Muscle of leg (tissue), 3 donors: ENCODE measurements at regions not wholly inside any gene's neighbourhood (a gene's known extent, or its start where the extent isn't known, plus 50 kb on each side); places are given as distances from the start of the nearest gene placed in this dataset.

Experiments
- DNase-seq: peaks from one replicate; pipeline ENCODE4 v3.0.0; 2013
- H3K27ac ChIP-seq: one replicate; pipeline ENCODE4 v1.5.1; 2013; ENCODE audit warnings: mild to moderate bottlenecking, low read length, control low read depth
- H3K27me3 ChIP-seq: one replicate; pipeline ENCODE4 v1.6.1; 2013; ENCODE audit warnings: low read length; ENCODE audit not compliant: control insufficient read depth, insufficient read depth
- H3K36me3 ChIP-seq: one replicate; pipeline ENCODE4 v1.6.1; 2013; ENCODE audit warnings: low read length; ENCODE audit not compliant: control insufficient read depth, insufficient read depth
- H3K4me1 ChIP-seq: one replicate; pipeline ENCODE4 v1.6.1; 2013; ENCODE audit warnings: low read length; ENCODE audit not compliant: control insufficient read depth, insufficient read depth
- H3K4me3 ChIP-seq: one replicate; pipeline ENCODE4 v1.5.1; 2013; ENCODE audit warnings: low read length, control low read depth
- H3K9me3 ChIP-seq: replicated peaks from 2 replicates; pipeline ENCODE4 v1.6.1; 2013; ENCODE audit warnings: low read depth, low read length; ENCODE audit not compliant: control insufficient read depth
- WGBS: methylation state at CpG from one replicate; pipeline ENCODE4 v1.1.5; 2013; ENCODE audit warnings: missing lambda C conversion rate; ENCODE audit not compliant: insufficient coverage; 5-methylcytosine and 5-hydroxymethylcytosine counted together

DNA sequence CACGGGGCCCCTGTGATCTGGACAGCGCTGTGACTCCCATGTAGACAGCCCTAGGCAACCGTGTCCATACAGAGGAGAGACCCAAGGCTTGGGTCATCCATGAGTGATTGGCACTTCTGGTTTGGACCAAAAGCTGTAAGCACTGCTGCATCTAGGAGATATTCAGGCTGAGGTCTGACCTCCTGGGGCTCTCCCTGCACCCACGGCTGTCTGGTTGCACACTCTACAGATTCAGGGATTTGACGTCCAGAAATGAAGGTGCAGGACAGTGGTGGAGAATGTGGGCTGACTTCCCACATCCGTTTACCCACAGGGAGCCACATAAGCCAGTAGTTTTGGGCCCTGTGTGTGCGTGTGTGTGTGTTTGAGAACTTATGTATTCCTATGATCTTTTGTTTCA lies 76.2 kb upstream of the ARHGEF7 start:
- Histone ChIP-seq H3K36me3 (no peaks in the 10 kb centered on the region), H3K27ac (no peak overlapping the region), H3K27me3 (peaks cover 2% of the 10 kb centered on the region), H3K9me3 (no peaks in the 10 kb centered on the region), H3K4me1 (peaks cover 17% of the 10 kb centered on the region), H3K4me3 (no peak overlapping the region)
- DNase-seq = no peak
- 64% methylated on average over 6 of the region's 7 CpGs for WGBS

DNA sequence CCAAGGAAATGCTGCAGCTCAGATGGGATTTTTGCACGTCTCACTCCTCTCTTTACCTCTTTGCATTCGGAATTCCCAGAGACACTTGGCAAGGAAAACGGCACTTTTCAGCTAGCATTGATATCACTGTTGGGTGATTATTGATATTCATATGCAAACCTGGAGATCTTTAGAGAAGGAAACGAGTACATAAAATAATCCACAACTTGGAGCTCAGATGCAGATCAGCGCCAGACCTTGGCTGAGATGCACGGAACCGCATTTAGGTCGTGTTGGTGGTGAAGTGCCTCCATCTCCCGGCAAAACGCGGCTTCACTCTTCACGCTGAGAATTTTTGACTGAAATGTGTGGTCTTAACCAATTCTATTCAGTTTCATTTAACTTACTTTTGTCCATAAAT lies 77.2 kb upstream of the ARHGEF7 start:
- Histone ChIP-seq H3K36me3 (no peaks in the 10 kb centered on the region), H3K4me1 (peaks cover 11% of the 10 kb centered on the region), H3K4me3 (no peak overlapping the region), H3K27me3 (peaks cover 4% of the 10 kb centered on the region), H3K9me3 (no peaks in the 10 kb centered on the region), H3K27ac (no peak overlapping the region)
- peak; percentile 56 for DNase-seq
- no CpG with 5 or more reads among the region's 12 CpGs for WGBS

DNA sequence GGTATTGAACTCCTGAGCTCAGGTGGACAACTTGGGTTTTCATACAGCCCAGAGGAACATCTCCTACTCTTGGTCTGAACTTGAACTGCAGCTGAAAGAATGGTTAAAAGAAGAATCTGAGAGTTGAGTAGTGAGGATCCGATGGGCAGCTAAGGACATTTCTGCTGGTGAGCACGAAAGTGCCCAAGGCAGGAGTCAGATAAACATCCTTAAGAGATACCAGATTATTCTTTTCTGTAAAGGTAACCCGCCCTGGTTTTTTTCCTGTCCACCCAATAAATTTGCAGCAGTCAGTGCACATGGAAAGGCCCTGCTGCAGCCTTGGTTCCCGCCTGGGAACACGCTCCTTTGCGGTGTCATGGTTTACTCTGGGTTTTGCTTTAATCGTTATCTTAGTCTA lies 78.4 kb upstream of the ARHGEF7 start:
- Histone ChIP-seq H3K36me3 (no peaks in the 10 kb centered on the region), H3K27me3 (peaks cover 4% of the 10 kb centered on the region)
- 94% methylated on average over 3 of the region's 7 CpGs for WGBS

DNA sequence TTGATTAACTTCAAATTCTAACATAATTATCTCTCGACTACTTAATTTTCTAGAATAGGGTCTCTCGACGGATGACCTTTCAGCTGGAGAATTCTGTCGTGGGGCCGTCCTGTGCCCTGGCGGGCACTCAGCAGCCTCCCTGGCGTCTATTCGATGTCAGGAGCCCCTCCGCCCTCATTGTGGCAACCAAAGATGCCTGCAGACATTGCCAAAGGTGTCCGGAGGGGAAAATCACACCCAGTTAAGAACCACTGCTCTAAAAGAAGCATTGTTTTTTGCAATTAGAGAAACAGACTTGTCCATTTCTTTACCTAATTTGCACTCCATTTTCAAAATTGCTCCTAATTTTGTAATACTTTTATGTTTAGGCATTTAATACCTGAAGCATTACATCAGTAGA lies 79.2 kb upstream of the ARHGEF7 start:
- H3K4me1 ChIP-seq = peaks cover 19% of the 10 kb centered on the region
- 76% methylated on average over 7 of the region's 10 CpGs for WGBS
- no peak for DNase-seq
- peaks cover 4% of the 10 kb centered on the region for H3K27me3 ChIP-seq
- H3K27ac ChIP-seq = no peak overlapping the region
- H3K9me3 ChIP-seq = no peaks in the 10 kb centered on the region
- H3K4me3 ChIP-seq = no peak overlapping the region
- no peaks in the 10 kb centered on the region for H3K36me3 ChIP-seq

More for the DNA sequence above, 78.4 kb upstream of the ARHGEF7 start:
- Histone ChIP-seq H3K27ac (no peak overlapping the region), H3K4me3 (no peak overlapping the region), H3K9me3 (no peaks in the 10 kb centered on the region), H3K4me1 (peaks cover 18% of the 10 kb centered on the region)
- no peak for DNase-seq

DNA sequence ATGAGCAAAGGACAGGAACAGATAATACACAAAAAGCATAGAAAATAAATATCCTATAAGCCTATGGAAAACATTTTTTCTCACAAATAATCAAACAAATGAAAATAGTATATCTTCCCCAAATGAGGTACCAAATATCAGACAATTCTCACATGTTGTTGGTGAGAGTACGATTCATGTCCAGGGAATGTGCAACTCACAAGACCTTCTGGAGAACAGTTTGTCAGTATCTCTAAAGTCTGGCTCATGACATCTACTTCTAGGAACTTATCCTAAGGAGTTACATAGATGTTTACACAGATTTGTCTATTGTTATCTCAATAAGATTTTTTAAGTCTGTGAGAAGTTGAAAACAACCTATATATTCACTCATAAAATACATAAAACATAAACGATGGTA lies 80.3 kb upstream of the ARHGEF7 start:
- WGBS = no CpG with 5 or more reads among the region's 2 CpGs

DNA sequence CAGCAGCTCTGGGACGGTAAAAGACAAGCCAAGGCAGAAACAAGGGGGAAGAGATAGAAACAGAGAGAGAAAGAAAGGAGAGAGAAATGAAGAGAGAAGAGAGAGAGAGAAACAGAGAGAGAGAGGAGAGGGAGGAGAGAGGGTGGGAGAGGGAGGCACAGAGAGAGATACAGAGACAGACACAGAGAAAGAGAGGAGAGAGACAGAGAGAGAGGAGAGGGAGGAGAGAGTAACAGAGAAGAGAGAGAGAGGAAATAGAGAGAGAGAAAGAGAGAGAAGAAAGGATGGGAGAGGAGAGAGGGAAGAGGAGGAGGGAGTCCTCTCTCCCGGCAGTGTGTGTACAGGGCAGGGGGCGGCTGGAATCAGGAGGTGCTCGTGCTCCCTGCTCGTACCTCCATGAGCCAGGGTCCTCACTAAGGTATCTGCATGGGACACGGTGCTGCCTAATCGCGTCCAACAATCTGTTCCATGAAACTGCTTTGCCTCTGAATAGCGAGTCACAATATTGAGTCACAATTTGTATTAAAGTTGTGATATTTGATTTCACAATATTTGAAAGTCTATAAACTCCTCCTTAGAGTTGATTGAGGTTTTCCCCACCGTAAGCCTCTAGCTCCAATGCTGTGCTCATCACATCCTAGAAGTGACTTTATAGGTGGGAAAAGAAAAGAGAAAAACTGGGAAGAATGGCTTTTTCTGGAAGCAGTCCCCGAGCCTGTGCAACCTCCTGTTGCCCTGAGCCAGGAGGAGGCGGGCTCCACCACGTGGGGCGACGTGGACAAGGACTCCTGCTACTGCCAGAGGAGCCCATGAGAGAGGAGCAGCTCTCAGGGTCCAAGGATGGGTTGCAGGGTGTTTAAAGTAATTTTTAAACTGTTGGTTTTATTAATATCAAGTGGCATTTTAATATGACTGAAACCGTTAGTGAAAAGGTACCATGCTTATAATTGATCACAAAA lies 81.7 kb upstream of the ARHGEF7 start:
- no peaks in the 10 kb centered on the region for H3K36me3 ChIP-seq
- peaks cover 4% of the 10 kb centered on the region for H3K27me3 ChIP-seq
- H3K9me3 ChIP-seq = no peaks in the 10 kb centered on the region
- 47% methylated on average over 9 of the region's 16 CpGs for WGBS
- DNase-seq = no peak
- H3K27ac ChIP-seq = no peak overlapping the region
- H3K4me1 ChIP-seq = peaks cover 15% of the 10 kb centered on the region
- no peak overlapping the region for H3K4me3 ChIP-seq

More for the DNA sequence above, 80.3 kb upstream of the ARHGEF7 start:
- Histone ChIP-seq H3K4me1 (peaks cover 19% of the 10 kb centered on the region), H3K27ac (no peak overlapping the region), H3K9me3 (no peaks in the 10 kb centered on the region), H3K36me3 (no peaks in the 10 kb centered on the region), H3K4me3 (no peak overlapping the region), H3K27me3 (peaks cover 4% of the 10 kb centered on the region)
- DNase-seq = no peak

DNA sequence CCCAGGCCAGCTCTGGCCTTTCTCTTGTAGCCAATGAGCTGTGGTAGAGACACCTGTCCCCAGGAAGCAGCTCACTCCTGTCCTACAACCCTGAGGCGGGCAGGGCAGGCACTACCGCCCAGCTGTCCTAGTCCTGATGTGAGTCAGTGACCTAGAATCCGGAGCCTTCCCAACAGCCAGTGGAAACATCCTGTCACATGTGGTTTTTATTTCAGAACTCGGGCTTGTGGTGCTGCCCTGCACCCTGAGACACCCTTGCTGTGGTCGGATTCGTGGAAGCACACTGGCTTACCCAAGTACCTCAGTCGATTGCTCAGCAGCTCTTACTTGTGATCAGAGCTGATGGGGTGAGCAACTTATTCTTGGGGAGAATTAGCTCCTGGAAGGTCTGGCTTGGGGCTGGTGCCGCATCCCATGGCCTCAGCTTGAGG lies 83.6 kb upstream of the ARHGEF7 start:
- H3K36me3 ChIP-seq = no peaks in the 10 kb centered on the region
- H3K27me3 ChIP-seq = peaks cover 4% of the 10 kb centered on the region
- H3K9me3 ChIP-seq = no peaks in the 10 kb centered on the region
- H3K4me3 ChIP-seq = no peak overlapping the region
- H3K27ac ChIP-seq = no peak overlapping the region
- WGBS = 62% methylated on average over 7 of the region's 8 CpGs
- DNase-seq = peak; percentile 46
- peaks cover 11% of the 10 kb centered on the region for H3K4me1 ChIP-seq

DNA sequence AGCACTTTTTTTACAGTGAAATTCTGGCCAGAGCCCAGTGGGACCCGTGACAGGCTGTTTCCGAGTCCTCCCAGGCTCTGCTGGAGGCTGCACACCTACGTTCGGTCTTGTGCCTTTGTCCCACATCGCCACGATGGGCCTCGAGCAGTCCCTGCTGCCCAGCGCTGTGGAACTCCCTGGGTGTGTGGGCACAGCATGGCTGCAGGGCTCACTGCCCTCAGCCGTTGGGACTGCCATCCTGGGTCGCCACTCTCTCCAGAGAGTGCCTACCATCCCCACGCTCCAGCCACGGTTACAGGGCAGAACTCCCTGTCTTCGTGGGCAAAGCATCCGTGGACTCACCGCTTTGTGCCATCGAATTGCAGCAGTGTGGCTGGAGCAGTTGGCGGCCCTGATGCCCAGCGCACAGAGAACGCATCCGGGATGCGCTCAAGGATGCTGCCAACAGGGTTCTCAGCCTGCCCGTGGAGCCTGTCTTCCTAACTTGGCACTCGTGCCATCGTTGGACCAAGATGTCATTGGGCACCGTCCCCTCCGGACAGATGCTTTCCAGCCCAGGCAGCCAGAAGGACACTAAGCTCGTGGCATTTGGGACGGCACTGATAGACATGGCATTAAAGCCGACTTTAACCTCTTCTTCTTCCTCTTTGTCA lies 85.0 kb upstream of the ARHGEF7 start:
- H3K9me3 ChIP-seq = no peaks in the 10 kb centered on the region
- no peak overlapping the region for H3K27ac ChIP-seq
- 90% methylated on average over 29 of the region's 29 CpGs for WGBS
- DNase-seq = no peak
- H3K4me3 ChIP-seq = no peak overlapping the region
- no peaks in the 10 kb centered on the region for H3K36me3 ChIP-seq
- H3K27me3 ChIP-seq = peaks cover 2% of the 10 kb centered on the region
- peaks cover 11% of the 10 kb centered on the region for H3K4me1 ChIP-seq

DNA sequence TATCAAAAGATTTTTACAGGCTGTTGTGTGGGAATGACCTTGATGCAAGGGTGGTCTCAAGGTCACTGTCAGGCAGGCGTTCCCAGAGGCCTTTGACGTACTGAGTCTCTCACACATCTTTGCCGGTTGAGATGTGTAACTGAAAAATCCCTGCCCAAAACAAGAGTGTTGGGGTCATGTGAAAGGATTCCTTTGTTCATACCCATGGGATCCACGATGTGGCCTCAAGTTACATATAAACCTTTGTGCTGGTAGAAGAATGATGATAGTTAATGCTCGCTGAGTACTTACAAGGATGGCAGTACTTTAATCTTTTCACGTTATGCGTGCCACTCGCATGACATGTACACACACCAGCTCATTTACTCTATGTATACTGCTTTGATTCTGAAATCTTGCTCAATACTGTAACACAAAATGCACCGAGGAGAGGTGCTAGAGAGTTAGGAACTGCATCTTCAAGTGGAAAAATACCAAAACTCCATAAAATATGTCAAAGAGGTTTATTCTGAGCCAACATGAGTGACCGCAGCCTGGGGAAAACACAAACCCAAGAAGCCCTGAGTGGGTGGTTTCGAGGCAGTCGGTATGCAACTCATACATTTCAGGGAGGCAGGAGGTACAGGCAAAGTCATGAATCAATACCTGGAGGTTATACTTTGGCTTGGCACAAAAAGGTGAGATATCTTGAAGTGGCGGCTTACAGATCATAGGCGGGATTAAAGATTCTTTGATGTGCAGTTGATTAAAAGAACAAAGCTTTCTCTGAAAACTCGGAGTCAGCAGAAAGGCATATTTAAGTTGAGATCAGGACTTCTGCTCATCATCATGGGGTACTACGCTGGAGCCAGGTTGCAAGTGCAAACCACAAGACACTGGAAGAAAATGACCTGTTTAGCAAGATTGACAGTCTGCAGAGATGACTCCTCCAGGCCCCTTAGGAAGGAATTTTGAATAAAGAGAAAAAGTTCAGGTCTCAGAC lies 87.4 kb upstream of the ARHGEF7 start:
- Histone ChIP-seq H3K4me1 (peaks cover 11% of the 10 kb centered on the region), H3K27me3 (no peaks in the 10 kb centered on the region), H3K4me3 (no peak overlapping the region), H3K36me3 (no peaks in the 10 kb centered on the region), H3K9me3 (peaks cover 2% of the 10 kb centered on the region), H3K27ac (no peak overlapping the region)
- DNase-seq = no peak
- WGBS = 80% methylated on average over 7 of the region's 16 CpGs
